ENCODE measurements at regions not wholly inside any gene's neighbourhood (a gene's known extent, or its start where the extent isn't known, plus 50 kb on each side); places are given as distances from the start of the nearest gene placed in this dataset.

GRCh38 chr13:22090106-22090505 is 419.2 kb downstream of the FGF9 start:
- no peaks in the 10 kb centered on the region for H4K20me1 ChIP-seq (replicated peaks; ENCODE audit: insufficient read depth)
- no peaks in the 10 kb centered on the region for H3K4me1 ChIP-seq (ENCODE audit: insufficient read depth)
- H3F3A ChIP-seq (replicated peaks; ENCODE audit: low read depth), result no peaks in the 10 kb centered on the region
- peaks cover 5% of the 10 kb centered on the region for H3K27me3 Mint-ChIP-seq (ENCODE audit: insufficient read depth, low read depth, poor library complexity)
- no peaks in the 10 kb centered on the region for H3K9me3 Mint-ChIP-seq
- H3K27me3 ChIP-seq (ENCODE audit: insufficient read depth), result no peaks in the 10 kb centered on the region
- H3K4me1 Mint-ChIP-seq, result no peaks in the 10 kb centered on the region; the same call in 2 of the 3 replicates
- H3K27ac ChIP-seq (ENCODE audit: low read depth), result no peak overlapping the region
- no peak overlapping the region for H3K4me3 Mint-ChIP-seq
- peaks cover 9% of the 10 kb centered on the region; the same call in 1 of the 2 replicates for H3K79me2 ChIP-seq (replicated peaks; ENCODE audit: insufficient read depth)
- H3K36me3 Mint-ChIP-seq (ENCODE audit: low read depth), result no peaks in the 10 kb centered on the region
- TF ChIP-seq CREB1 (CRISPR knock-in tag; IDR thresholded peaks at IDR 0.05; ENCODE audit: low read depth) (no peak), STAT1 (IDR thresholded peaks at IDR 0.05; ENCODE audit: unreplicated experiment) (no peak), ZNF114 (CRISPR knock-in tag; IDR thresholded peaks at IDR 0.05) (no peak), NANOG (IDR thresholded peaks at IDR 0.05; ENCODE audit: borderline replicate concordance) (no peak), POLR2AphosphoS5 (IDR thresholded peaks at IDR 0.05; ENCODE audit: low read depth) (no peak), EZH2phosphoT487 (IDR thresholded peaks at IDR 0.05; ENCODE audit: unreplicated experiment) (no peak), ZNF331 (CRISPR knock-in tag; IDR thresholded peaks at IDR 0.05; ENCODE audit: low read depth) (no peak), JUNB (IDR thresholded peaks at IDR 0.05; ENCODE audit: unreplicated experiment) (no peak), EZH2 (IDR thresholded peaks at IDR 0.05; ENCODE audit: low read depth, unreplicated experiment) (no peak), REST (IDR thresholded peaks at IDR 0.05; ENCODE audit: unreplicated experiment) (no peak)
- TF ChIP-seq, protein P1, sequence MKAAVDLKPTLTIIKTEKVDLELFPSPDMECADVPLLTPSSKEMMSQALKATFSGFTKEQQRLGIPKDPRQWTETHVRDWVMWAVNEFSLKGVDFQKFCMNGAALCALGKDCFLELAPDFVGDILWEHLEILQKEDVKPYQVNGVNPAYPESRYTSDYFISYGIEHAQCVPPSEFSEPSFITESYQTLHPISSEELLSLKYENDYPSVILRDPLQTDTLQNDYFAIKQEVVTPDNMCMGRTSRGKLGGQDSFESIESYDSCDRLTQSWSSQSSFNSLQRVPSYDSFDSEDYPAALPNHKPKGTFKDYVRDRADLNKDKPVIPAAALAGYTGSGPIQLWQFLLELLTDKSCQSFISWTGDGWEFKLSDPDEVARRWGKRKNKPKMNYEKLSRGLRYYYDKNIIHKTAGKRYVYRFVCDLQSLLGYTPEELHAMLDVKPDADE (IDR thresholded peaks at IDR 0.05), result no peak
- TF ChIP-seq, protein P2, sequence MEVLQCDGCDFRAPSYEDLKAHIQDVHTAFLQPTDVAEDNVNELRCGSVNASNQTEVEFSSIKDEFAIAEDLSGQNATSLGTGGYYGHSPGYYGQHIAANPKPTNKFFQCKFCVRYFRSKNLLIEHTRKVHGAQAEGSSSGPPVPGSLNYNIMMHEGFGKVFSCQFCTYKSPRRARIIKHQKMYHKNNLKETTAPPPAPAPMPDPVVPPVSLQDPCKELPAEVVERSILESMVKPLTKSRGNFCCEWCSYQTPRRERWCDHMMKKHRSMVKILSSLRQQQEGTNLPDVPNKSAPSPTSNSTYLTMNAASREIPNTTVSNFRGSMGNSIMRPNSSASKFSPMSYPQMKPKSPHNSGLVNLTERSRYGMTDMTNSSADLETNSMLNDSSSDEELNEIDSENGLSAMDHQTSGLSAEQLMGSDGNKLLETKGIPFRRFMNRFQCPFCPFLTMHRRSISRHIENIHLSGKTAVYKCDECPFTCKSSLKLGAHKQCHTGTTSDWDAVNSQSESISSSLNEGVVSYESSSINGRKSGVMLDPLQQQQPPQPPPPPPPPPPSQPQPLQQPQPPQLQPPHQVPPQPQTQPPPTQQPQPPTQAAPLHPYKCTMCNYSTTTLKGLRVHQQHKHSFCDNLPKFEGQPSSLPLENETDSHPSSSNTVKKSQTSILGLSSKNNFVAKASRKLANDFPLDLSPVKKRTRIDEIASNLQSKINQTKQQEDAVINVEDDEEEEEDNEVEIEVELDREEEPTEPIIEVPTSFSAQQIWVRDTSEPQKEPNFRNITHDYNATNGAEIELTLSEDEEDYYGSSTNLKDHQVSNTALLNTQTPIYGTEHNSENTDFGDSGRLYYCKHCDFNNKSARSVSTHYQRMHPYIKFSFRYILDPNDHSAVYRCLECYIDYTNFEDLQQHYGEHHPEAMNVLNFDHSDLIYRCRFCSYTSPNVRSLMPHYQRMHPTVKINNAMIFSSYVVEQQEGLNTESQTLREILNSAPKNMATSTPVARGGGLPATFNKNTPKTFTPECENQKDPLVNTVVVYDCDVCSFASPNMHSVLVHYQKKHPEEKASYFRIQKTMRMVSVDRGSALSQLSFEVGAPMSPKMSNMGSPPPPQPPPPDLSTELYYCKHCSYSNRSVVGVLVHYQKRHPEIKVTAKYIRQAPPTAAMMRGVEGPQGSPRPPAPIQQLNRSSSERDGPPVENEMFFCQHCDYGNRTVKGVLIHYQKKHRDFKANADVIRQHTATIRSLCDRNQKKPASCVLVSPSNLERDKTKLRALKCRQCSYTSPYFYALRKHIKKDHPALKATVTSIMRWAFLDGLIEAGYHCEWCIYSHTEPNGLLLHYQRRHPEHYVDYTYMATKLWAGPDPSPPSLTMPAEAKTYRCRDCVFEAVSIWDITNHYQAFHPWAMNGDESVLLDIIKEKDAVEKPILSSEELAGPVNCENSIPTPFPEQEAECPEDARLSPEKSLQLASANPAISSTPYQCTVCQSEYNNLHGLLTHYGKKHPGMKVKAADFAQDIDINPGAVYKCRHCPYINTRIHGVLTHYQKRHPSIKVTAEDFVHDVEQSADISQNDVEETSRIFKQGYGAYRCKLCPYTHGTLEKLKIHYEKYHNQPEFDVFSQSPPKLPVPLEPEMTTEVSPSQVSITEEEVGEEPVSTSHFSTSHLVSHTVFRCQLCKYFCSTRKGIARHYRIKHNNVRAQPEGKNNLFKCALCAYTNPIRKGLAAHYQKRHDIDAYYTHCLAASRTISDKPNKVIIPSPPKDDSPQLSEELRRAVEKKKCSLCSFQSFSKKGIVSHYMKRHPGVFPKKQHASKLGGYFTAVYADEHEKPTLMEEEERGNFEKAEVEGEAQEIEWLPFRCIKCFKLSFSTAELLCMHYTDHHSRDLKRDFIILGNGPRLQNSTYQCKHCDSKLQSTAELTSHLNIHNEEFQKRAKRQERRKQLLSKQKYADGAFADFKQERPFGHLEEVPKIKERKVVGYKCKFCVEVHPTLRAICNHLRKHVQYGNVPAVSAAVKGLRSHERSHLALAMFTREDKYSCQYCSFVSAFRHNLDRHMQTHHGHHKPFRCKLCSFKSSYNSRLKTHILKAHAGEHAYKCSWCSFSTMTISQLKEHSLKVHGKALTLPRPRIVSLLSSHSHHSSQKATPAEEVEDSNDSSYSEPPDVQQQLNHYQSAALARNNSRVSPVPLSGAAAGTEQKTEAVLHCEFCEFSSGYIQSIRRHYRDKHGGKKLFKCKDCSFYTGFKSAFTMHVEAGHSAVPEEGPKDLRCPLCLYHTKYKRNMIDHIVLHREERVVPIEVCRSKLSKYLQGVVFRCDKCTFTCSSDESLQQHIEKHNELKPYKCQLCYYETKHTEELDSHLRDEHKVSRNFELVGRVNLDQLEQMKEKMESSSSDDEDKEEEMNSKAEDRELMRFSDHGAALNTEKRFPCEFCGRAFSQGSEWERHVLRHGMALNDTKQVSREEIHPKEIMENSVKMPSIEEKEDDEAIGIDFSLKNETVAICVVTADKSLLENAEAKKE (CRISPR knock-in tag; IDR thresholded peaks at IDR 0.05), result no peak
- TF ChIP-seq, protein P3, sequence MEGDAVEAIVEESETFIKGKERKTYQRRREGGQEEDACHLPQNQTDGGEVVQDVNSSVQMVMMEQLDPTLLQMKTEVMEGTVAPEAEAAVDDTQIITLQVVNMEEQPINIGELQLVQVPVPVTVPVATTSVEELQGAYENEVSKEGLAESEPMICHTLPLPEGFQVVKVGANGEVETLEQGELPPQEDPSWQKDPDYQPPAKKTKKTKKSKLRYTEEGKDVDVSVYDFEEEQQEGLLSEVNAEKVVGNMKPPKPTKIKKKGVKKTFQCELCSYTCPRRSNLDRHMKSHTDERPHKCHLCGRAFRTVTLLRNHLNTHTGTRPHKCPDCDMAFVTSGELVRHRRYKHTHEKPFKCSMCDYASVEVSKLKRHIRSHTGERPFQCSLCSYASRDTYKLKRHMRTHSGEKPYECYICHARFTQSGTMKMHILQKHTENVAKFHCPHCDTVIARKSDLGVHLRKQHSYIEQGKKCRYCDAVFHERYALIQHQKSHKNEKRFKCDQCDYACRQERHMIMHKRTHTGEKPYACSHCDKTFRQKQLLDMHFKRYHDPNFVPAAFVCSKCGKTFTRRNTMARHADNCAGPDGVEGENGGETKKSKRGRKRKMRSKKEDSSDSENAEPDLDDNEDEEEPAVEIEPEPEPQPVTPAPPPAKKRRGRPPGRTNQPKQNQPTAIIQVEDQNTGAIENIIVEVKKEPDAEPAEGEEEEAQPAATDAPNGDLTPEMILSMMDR (conservative IDR thresholded peaks at IDR 0.05; ENCODE audit: low read depth in 2 of 2), result no peak
- H3K27ac Mint-ChIP-seq, result no peak overlapping the region
- DNase-seq (ENCODE audit: low spot score) (no peak), ATAC-seq (no peak)
- H3K36me3 ChIP-seq (ENCODE audit: insufficient read depth), result no peaks in the 10 kb centered on the region
- H3K4me3 ChIP-seq, result no peak overlapping the region
- no peak overlapping the region for H2AFZ ChIP-seq
- 0 out of 2 replicates have a peak, but pooled peaks cover 4% of the 10 kb centered on the region for H3K9me2 ChIP-seq (ENCODE audit: insufficient read depth)
- no peak overlapping the region for H3K4me2 ChIP-seq

All from GM23338 (cell line).